GM12864 (cell line): ENCODE measurements at regions not wholly inside any gene's neighbourhood (a gene's known extent, or its start where the extent isn't known, plus 50 kb on each side); places are given as distances from the start of the nearest gene placed in this dataset.

Source experiments
- DNase-seq: peaks from one replicate; pipeline ENCODE4 v3.0.0-alpha.2; 2011; ENCODE audit warnings: low read depth
- H3K4me3 ChIP-seq: 2 replicates; pipeline ENCODE4 v1.5.1; 2011; ENCODE audit warnings: mild to moderate bottlenecking, low read depth, low read length, control low read depth
- TF ChIP-seq, protein P1 (sequence below): IDR thresholded peaks from 2 replicates; pipeline ENCODE4 v1.5.1; 2011; ENCODE audit warnings: low read depth, mild to moderate bottlenecking, moderate library complexity, low read length, control low read depth, inconsistent platforms; ENCODE audit errors: missing control alignments

DNA sequence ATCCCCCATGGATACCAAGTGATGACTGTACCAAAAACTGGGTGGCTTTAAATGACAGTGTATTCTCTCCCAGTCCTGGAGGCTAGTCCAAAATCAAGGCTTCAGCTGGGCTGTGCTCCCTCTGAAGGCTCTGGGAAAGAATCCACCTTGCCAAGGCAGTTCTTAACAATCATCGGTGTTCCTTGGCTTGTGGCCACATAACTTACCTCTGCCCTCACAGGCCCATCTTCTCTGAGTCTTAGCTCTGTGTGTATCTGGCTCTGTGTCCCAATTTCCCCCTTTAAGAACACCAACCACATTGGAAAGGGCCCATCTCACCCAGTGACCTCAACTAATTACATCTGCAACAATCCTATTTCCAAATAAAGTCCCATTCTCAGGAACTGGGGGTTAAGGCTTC is 503.0 kb upstream of the PROK2 start:
- TF ChIP-seq, protein P1, sequence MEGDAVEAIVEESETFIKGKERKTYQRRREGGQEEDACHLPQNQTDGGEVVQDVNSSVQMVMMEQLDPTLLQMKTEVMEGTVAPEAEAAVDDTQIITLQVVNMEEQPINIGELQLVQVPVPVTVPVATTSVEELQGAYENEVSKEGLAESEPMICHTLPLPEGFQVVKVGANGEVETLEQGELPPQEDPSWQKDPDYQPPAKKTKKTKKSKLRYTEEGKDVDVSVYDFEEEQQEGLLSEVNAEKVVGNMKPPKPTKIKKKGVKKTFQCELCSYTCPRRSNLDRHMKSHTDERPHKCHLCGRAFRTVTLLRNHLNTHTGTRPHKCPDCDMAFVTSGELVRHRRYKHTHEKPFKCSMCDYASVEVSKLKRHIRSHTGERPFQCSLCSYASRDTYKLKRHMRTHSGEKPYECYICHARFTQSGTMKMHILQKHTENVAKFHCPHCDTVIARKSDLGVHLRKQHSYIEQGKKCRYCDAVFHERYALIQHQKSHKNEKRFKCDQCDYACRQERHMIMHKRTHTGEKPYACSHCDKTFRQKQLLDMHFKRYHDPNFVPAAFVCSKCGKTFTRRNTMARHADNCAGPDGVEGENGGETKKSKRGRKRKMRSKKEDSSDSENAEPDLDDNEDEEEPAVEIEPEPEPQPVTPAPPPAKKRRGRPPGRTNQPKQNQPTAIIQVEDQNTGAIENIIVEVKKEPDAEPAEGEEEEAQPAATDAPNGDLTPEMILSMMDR = no peak
- DNase-seq = no peak
- no peak overlapping the region for H3K4me3 ChIP-seq

GRCh38 chr3:72285502-72285901 is 500.6 kb upstream of the PROK2 start:
- DNase-seq = no peak
- H3K4me3 ChIP-seq = no peak overlapping the region
- TF ChIP-seq, protein P1 = no peak

GRCh38 chr3:72284471-72284870 is 499.5 kb upstream of the PROK2 start:
- DNase-seq = no peak
- H3K4me3 ChIP-seq = no peak overlapping the region
- TF ChIP-seq, protein P1 = no peak

- H3K4me3 ChIP-seq = no peak overlapping the region
- no peak for DNase-seq
- TF ChIP-seq, protein P1 = no peak
These were observed 498.0 kb upstream of the PROK2 start for GRCh38 chr3:72282918-72283317.

DNA sequence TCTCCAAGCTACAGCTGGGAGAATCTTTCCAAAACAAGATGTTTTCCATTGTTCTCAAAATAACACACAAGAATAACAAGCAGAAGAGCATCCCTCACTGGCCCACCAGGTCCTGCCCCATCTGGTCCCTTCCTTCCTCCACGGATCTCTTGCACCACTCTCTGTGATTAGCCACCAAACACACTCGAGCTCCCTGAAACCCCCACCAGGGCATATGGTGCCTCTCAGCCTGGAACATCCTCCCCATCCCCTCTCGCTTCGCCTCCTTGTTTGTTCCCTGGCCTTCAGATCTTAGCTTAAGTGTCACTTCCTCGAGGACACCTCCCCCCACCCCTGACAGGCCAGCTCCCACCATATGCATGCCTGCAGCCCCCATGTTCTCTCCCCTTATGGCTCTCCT is 496.6 kb upstream of the PROK2 start:
- no peak overlapping the region for H3K4me3 ChIP-seq
- TF ChIP-seq, protein P1 = no peak
- no peak for DNase-seq

- DNase-seq = no peak
- H3K4me3 ChIP-seq = no peak overlapping the region
- TF ChIP-seq, protein P1 = no peak
These were observed 495.9 kb upstream of the PROK2 start for GRCh38 chr3:72280876-72281275.

GRCh38 chr3:72279631-72280041 is 494.7 kb upstream of the PROK2 start:
- DNase-seq = no peak
- TF ChIP-seq, protein P1 = no peak
- H3K4me3 ChIP-seq = no peak overlapping the region
